ENCODE measurements at regions not wholly inside any gene's neighbourhood (a gene's known extent, or its start where the extent isn't known, plus 50 kb on each side); places are given as distances from the start of the nearest gene placed in this dataset.

DNA sequence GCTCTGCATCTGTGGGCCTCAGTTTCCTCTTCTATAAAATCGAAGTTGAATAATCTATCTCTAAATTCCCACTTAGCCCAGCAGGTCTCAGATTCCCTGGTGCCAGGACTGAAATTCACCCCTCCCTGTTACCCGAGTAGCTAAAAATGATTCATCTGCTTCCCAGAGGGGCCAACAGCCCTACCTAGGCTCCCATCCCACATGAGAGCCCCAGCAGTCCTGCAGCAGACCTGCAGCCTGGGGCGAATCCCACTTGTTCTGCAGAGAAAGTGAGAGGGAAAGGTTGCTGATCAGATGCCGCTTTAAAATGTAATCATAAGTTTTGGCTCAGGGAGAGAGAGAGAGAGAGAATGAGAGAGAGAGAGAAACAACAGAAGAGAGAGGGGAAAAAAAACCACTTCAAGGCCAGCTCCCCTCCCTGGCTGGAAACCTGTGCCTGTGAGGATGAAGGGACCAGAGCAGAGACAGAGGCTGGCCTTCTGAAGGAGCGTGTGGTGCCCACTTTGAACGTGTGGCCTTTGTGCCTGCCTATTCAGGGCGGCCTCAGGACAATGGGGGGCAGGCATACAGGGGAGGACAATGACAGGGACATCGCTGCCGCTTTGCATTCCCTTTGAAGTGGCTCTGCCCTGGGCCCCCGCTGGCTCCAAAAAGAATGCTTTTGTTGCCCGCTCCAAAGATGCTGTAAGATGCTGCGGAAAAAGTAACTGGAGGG is 85.2 kb upstream of the NKD1 start:
- TF ChIP-seq, protein P1, sequence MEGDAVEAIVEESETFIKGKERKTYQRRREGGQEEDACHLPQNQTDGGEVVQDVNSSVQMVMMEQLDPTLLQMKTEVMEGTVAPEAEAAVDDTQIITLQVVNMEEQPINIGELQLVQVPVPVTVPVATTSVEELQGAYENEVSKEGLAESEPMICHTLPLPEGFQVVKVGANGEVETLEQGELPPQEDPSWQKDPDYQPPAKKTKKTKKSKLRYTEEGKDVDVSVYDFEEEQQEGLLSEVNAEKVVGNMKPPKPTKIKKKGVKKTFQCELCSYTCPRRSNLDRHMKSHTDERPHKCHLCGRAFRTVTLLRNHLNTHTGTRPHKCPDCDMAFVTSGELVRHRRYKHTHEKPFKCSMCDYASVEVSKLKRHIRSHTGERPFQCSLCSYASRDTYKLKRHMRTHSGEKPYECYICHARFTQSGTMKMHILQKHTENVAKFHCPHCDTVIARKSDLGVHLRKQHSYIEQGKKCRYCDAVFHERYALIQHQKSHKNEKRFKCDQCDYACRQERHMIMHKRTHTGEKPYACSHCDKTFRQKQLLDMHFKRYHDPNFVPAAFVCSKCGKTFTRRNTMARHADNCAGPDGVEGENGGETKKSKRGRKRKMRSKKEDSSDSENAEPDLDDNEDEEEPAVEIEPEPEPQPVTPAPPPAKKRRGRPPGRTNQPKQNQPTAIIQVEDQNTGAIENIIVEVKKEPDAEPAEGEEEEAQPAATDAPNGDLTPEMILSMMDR (conservative IDR thresholded peaks at IDR 0.05; ENCODE audit: low read length) = no peak
- TF ChIP-seq EZH2phosphoT487 (IDR thresholded peaks at IDR 0.05; ENCODE audit: borderline replicate concordance, low read depth, low read length) = no peak
